ENCODE measurements at regions not wholly inside any gene's neighbourhood (a gene's known extent, or its start where the extent isn't known, plus 50 kb on each side); places are given as distances from the start of the nearest gene placed in this dataset.

GRCh38 chr2:43043553-43043870 lies 182.9 kb downstream of the ZFP36L2 start:
- no peak for TF ChIP-seq CTCF (IDR thresholded peaks at IDR 0.05; ENCODE audit: low read depth, low read length)
- no peak for TF ChIP-seq EZH2phosphoT487 (IDR thresholded peaks at IDR 0.05; ENCODE audit: low read depth)
